Esophagus muscularis mucosa (tissue), 4 donors: ENCODE measurements at regions not wholly inside any gene's neighbourhood (a gene's known extent, or its start where the extent isn't known, plus 50 kb on each side); places are given as distances from the start of the nearest gene placed in this dataset.

ENCODE experiments used
- DNase-seq: peaks from one replicate; pipeline ENCODE4 v3.0.0-alpha.2; 2017; ENCODE audit errors: extremely low spot score
- H3K27ac ChIP-seq, 4 donors: fragments of 200-600 bp; sonication (generic); replicated peaks in 1 of 4; 1 replicate in 3 of 4; 2 replicates in 1 of 4; pipeline ENCODE4 v1.5.1; 2016 to 2019; ENCODE audit warnings: mild to moderate bottlenecking in 1 of 4
- H3K27me3 ChIP-seq, 4 donors: fragments of 200-600 bp; sonication (generic); one replicate each; pipeline versions ENCODE4 v1.5.1 to v1.6.0; 2016 to 2019
- H3K36me3 ChIP-seq, 4 donors: fragments of 200-600 bp; sonication (generic); one replicate each; pipeline ENCODE4 v1.5.1; 2016 to 2019
- H3K4me1 ChIP-seq, 4 donors: fragments of 200-600 bp; sonication (generic); one replicate each; pipeline ENCODE4 v1.5.1; 2016 to 2019
- H3K4me3 ChIP-seq, 4 donors: fragments of 200-600 bp; sonication (generic); 1 replicate in 2 of 4; 2 replicates in 2 of 4; pipeline ENCODE4 v1.5.1; 2016 to 2019; ENCODE audit warnings: mild to moderate bottlenecking in 4 of 4, moderate library complexity in 1 of 4
- H3K9me3 ChIP-seq, 4 donors: fragments of 200-600 bp; sonication (generic); 1 replicate in 3 of 4; 2 replicates in 1 of 4; pipeline ENCODE4 v1.5.1; 2016 to 2019
- CTCF ChIP-seq, 3 experiments: fragments of 200-600 bp in 2 of 3; fragments of 450-650 bp in 1 of 3; sonication (generic) in 2 of 3; IDR thresholded peaks; one replicate each; pipeline ENCODE4 v1.5.1; 2017 to 2019; ENCODE audit warnings: antibody characterized with exemption in 3 of 3, mild to moderate bottlenecking in 2 of 3, moderate library complexity in 1 of 3
- EP300 ChIP-seq: sonication (generic); formaldehyde crosslinking; IDR thresholded peaks from one replicate; pipeline ENCODE4 v1.6.1; 2017; ENCODE audit warnings: antibody characterized with exemption
- POLR2A ChIP-seq: fragments of 450-650 bp; IDR thresholded peaks from one replicate; pipeline ENCODE4 v1.6.1; 2017; ENCODE audit warnings: antibody characterized with exemption, moderate library complexity, mild to moderate bottlenecking, low read depth
- POLR2AphosphoS5 ChIP-seq, 2 donors: sonication (generic); formaldehyde crosslinking; IDR thresholded peaks; one replicate each; pipeline ENCODE4 v1.6.1; 2017; ENCODE audit warnings: antibody characterized with exemption in 2 of 2
- WGBS: methylation state at CpG from one replicate; pipeline ENCODE4 v1.1.5; 2018; 5-methylcytosine and 5-hydroxymethylcytosine counted together
- intact Hi-C: fragments of 100-400 bp; cut with DNase I; formaldehyde crosslinking; loops from one replicate; pipeline ENCODE4 v1.15.1; 2023

GRCh38 chr3:34238407-34238806 is 440.0 kb downstream of the PDCD6IP start:
- intact Hi-C loops: no loop called here
- H3K27me3 ChIP-seq: no peaks in the 10 kb centered on the region
- H3K9me3 ChIP-seq: no peaks in the 10 kb centered on the region
- no peak for TF ChIP-seq CTCF (IDR thresholded peaks at IDR 0.05)
- no peak for TF ChIP-seq POLR2A
- TF ChIP-seq POLR2AphosphoS5 (IDR thresholded peaks at IDR 0.05): no peak
- no peak for TF ChIP-seq EP300
- H3K36me3 ChIP-seq: no peaks in the 10 kb centered on the region
- 91% methylated on average over 1 of the region's 1 CpG for WGBS
- H3K27ac ChIP-seq: no peak overlapping the region
- H3K4me1 ChIP-seq: no peaks in the 10 kb centered on the region
- DNase-seq: no peak
- H3K4me3 ChIP-seq: no peak overlapping the region

GRCh38 chr3:34239287-34239686 is 440.9 kb downstream of the PDCD6IP start:
- Histone ChIP-seq H3K27ac (no peak overlapping the region), H3K27me3 (no peaks in the 10 kb centered on the region), H3K9me3 (no peaks in the 10 kb centered on the region), H3K36me3 (no peaks in the 10 kb centered on the region), H3K4me1 (no peaks in the 10 kb centered on the region), H3K4me3 (no peak overlapping the region)
- DNase-seq: no peak
- 73% methylated on average over 4 of the region's 4 CpGs for WGBS
- intact Hi-C loops: no loop called here
- TF ChIP-seq EP300: no peak
- TF ChIP-seq POLR2A: no peak
- TF ChIP-seq POLR2AphosphoS5 (IDR thresholded peaks at IDR 0.05): no peak
- TF ChIP-seq CTCF (IDR thresholded peaks at IDR 0.05): no peak

- no peaks in the 10 kb centered on the region for H3K4me1 ChIP-seq
- H3K27ac ChIP-seq: no peak overlapping the region
- TF ChIP-seq CTCF (IDR thresholded peaks at IDR 0.05): no peak
- TF ChIP-seq POLR2A: no peak
- TF ChIP-seq POLR2AphosphoS5 (IDR thresholded peaks at IDR 0.05): no peak
- no peak for TF ChIP-seq EP300
- H3K4me3 ChIP-seq: no peak overlapping the region
- H3K9me3 ChIP-seq: no peaks in the 10 kb centered on the region
- no peaks in the 10 kb centered on the region for H3K27me3 ChIP-seq
- intact Hi-C loops: no loop called here
- DNase-seq: no peak
- no peaks in the 10 kb centered on the region for H3K36me3 ChIP-seq
Observed at GRCh38 chr3:34239875-34240274, 441.4 kb downstream of the PDCD6IP start.

GRCh38 chr3:34247401-34247800 is 449.0 kb downstream of the PDCD6IP start:
- DNase-seq: no peak
- H3K36me3 ChIP-seq: no peaks in the 10 kb centered on the region
- TF ChIP-seq POLR2AphosphoS5 (IDR thresholded peaks at IDR 0.05) (no peak), POLR2A (no peak), CTCF (IDR thresholded peaks at IDR 0.05) (no peak), EP300 (no peak)
- 81% methylated on average over 1 of the region's 1 CpG for WGBS
- intact Hi-C loops: no loop called here
- no peaks in the 10 kb centered on the region for H3K27me3 ChIP-seq
- H3K4me1 ChIP-seq: peaks cover 0 to 8% (median 0%) of the 10 kb centered on the region in 4 donors
- H3K9me3 ChIP-seq: no peaks in the 10 kb centered on the region
- no peak overlapping the region for H3K4me3 ChIP-seq
- no peak overlapping the region for H3K27ac ChIP-seq

- no peaks in the 10 kb centered on the region for H3K9me3 ChIP-seq
- intact Hi-C loops: no loop called here
- no peak overlapping the region for H3K27ac ChIP-seq
- no peaks in the 10 kb centered on the region for H3K27me3 ChIP-seq
- 68% methylated on average over 2 of the region's 2 CpGs for WGBS
- DNase-seq: no peak
- H3K36me3 ChIP-seq: no peaks in the 10 kb centered on the region
- TF ChIP-seq EP300: no peak
- TF ChIP-seq POLR2A: no peak
- TF ChIP-seq POLR2AphosphoS5 (IDR thresholded peaks at IDR 0.05): no peak
- TF ChIP-seq CTCF (IDR thresholded peaks at IDR 0.05): no peak
- H3K4me3 ChIP-seq: no peak overlapping the region
- H3K4me1 ChIP-seq: peaks cover 0 to 8% (median 0%) of the 10 kb centered on the region in 4 donors
Observed at GRCh38 chr3:34248352-34248751, 449.9 kb downstream of the PDCD6IP start.
